HepG2 (cell line): ENCODE measurements at regions not wholly inside any gene's neighbourhood (a gene's known extent, or its start where the extent isn't known, plus 50 kb on each side); places are given as distances from the start of the nearest gene placed in this dataset.

Experiments used
- ATAC-seq: fragments of 200-7000 bp; cut with Tn5 transposase; 3 replicates; pipeline ENCODE4 v1.9.1; 2020; ENCODE audit warnings: mild to moderate bottlenecking, moderate library complexity
- BruUV-seq: library from RNA; stranded (reverse); fragments of 400-500 nt; replicated peaks from 2 replicates; lab custom pipeline; 2021; lab: Mats Ljungman, UMichigan
- CTCF ChIA-PET: fragments of 300-600 bp; formaldehyde crosslinking; extraction: SDS; loops from one replicate; lab custom pipeline; 2021; ENCODE audit warnings: low total read pairs, inconsistent platforms, low intra/inter-chr PET ratio; lab: Yijun Ruan, JAX
- POLR2A ChIA-PET: fragments of 350-600 bp; sonication (Branson Sonifier 250); formaldehyde crosslinking; loops from one replicate; lab custom pipeline; 2020; ENCODE audit warnings: antibody characterized with exemption, inconsistent platforms; lab: Yijun Ruan, JAX
- DNase-seq: peaks from one replicate; pipeline ENCODE4 v3.0.0-alpha.2; 2015; ENCODE audit warnings: low spot score
- FAIRE-seq: peaks from 3 replicates; lab custom pipeline; 2011; peaks lifted over from hg19 to GRCh38; lab: Jason Lieb, UNC
- H2AFZ ChIP-seq: one replicate; pipeline ENCODE4 v1.6.1; 2011; ENCODE audit warnings: low read length, inconsistent platforms
- H3K27ac ChIP-seq: fragments of 300-600 bp; 3 replicates; pipeline ENCODE4 v1.8.0; 2011; ENCODE audit warnings: mixed run types, mild to moderate bottlenecking, mixed read lengths, low read length, inconsistent platforms; ENCODE audit not compliant: insufficient read depth; ENCODE audit errors: extremely low read length
- H3K27me3 ChIP-seq, 2 experiments: fragments of 200-600 bp in 1 of 2; 2 replicates in 1 of 2; 3 replicates in 1 of 2; pipeline versions ENCODE4 v1.6.0 to v1.8.0; 2011; ENCODE audit warnings: low read length in 2 of 2, mild to moderate bottlenecking in 2 of 2, moderate library complexity in 2 of 2, inconsistent platforms in 1 of 2; ENCODE audit not compliant: insufficient read depth in 2 of 2, control insufficient read depth in 1 of 2
- H3K36me3 ChIP-seq, 2 experiments: fragments of 200-600 bp in 1 of 2; replicated peaks in 1 of 2; 2 replicates in 1 of 2; 3 replicates in 1 of 2; pipeline versions ENCODE4 v1.5.1 to v1.8.0; 2011; ENCODE audit warnings: low read length in 2 of 2, inconsistent platforms in 1 of 2; ENCODE audit not compliant: insufficient read depth in 2 of 2, control insufficient read depth in 1 of 2
- H3K4me1 ChIP-seq: 2 replicates; pipeline ENCODE4 v1.5.1; 2012; ENCODE audit warnings: low read length, inconsistent platforms; ENCODE audit not compliant: insufficient read depth
- H3K4me2 ChIP-seq: 2 replicates; pipeline ENCODE4 v1.6.0; 2011; ENCODE audit warnings: low read depth, low read length, inconsistent platforms
- H3K4me3 ChIP-seq, 3 experiments: fragments of 200-600 bp in 1 of 3; sonication (generic), shearing (Covaris generic) in 1 of 3; replicated peaks in 1 of 3; 2 replicates each; pipeline ENCODE4 v1.5.1; 2011 to 2016; ENCODE audit warnings: low read length in 3 of 3, inconsistent platforms in 2 of 3, low read depth in 2 of 3, mild to moderate bottlenecking in 2 of 3, control low read depth in 1 of 3, mixed read lengths in 1 of 3; ENCODE audit not compliant: insufficient read depth in 1 of 3
- H3K79me2 ChIP-seq: one replicate; pipeline ENCODE4 v1.6.1; 2011; ENCODE audit warnings: low read length, inconsistent platforms; ENCODE audit not compliant: insufficient read depth
- H3K9ac ChIP-seq: 2 replicates; pipeline ENCODE4 v1.6.0; 2011; ENCODE audit warnings: mild to moderate bottlenecking, low read depth, low read length, inconsistent platforms; ENCODE audit not compliant: insufficient read depth
- H3K9me3 ChIP-seq: 2 replicates; pipeline ENCODE4 v1.5.1; 2012; ENCODE audit warnings: mild to moderate bottlenecking, low read length
- H4K20me1 ChIP-seq: 2 replicates; pipeline ENCODE4 v1.6.0; 2011; ENCODE audit warnings: inconsistent platforms, mild to moderate bottlenecking, low read length, moderate library complexity; ENCODE audit not compliant: insufficient read depth
- ARID5B ChIP-seq: IDR thresholded peaks from 2 replicates; pipeline ENCODE4 v1.4.0; 2020; ENCODE audit warnings: mild to moderate bottlenecking, missing genetic modification reagents
- ELF3 ChIP-seq: IDR thresholded peaks from 2 replicates; pipeline ENCODE4 v1.6.1; 2016; ENCODE audit warnings: missing genetic modification reagents, missing compliant biosample characterization
- FIP1L1 ChIP-seq: fragments of 200-400 bp; formaldehyde crosslinking; IDR thresholded peaks from 2 replicates; pipeline ENCODE4 v1.6.1; 2018; ENCODE audit warnings: low read depth, mild to moderate bottlenecking, low read length, moderate library complexity, borderline replicate concordance; ENCODE audit not compliant: insufficient read depth
- NPAS2 ChIP-seq: sonication (generic); formaldehyde crosslinking; IDR thresholded peaks from 2 replicates; pipeline ENCODE4 v1.8.0; 2022; ENCODE audit warnings: mild to moderate bottlenecking, missing genetic modification reagents, borderline replicate concordance
- SRSF4 ChIP-seq: fragments of 200-400 bp; formaldehyde crosslinking; IDR thresholded peaks from one replicate; pipeline ENCODE4 v1.6.1; 2018; ENCODE audit warnings: mild to moderate bottlenecking, low read depth, low read length, moderate library complexity; ENCODE audit not compliant: poor library complexity, severe bottlenecking
- ZNF143 ChIP-seq: sonication (generic); formaldehyde crosslinking; IDR thresholded peaks from 2 replicates; pipeline ENCODE4 v1.4.0; 2020; ENCODE audit warnings: missing genetic modification reagents
- ZNF546 ChIP-seq: sonication (generic); formaldehyde crosslinking; conservative IDR thresholded peaks from 2 replicates; pipeline ENCODE4 v1.8.1; 2023; ENCODE audit warnings: mild to moderate bottlenecking, missing genetic modification reagents
- WGBS: methylation state at CpG from one replicate; pipeline ENCODE4 v1.1.6; 2017; ENCODE audit warnings: low lambda C conversion rate; 5-methylcytosine and 5-hydroxymethylcytosine counted together
- in situ Hi-C: cut with HindIII; loops from 2 replicates; pipeline ENCODE4 v1.10.0; 2017; ENCODE audit warnings: low pct_unique_long_range_greater_than_20kb; ENCODE audit not compliant: extremely low pct_ligation_motif_present
- intact Hi-C: fragments of 100-400 bp; cut with micrococcal nuclease; formaldehyde crosslinking; loops from one replicate; pipeline ENCODE4 v1.10.0; 2022; ENCODE audit not compliant: unreplicated experiment

GRCh38 chr3:34212656-34213055, 414.2 kb downstream of the PDCD6IP start:
- Histone ChIP-seq H3K79me2 (no peaks in the 10 kb centered on the region), H2AFZ (no peak overlapping the region), H3K4me3 (no peak overlapping the region), H3K9me3 (no peaks in the 10 kb centered on the region), H3K27me3 (no peaks in the 10 kb centered on the region), H3K36me3 (no peaks in the 10 kb centered on the region), H3K4me2 (no peak overlapping the region), H3K27ac (no peak overlapping the region), H4K20me1 (no peaks in the 10 kb centered on the region), H3K4me1 (no peaks in the 10 kb centered on the region), H3K9ac (no peak overlapping the region)
- ATAC-seq (no peak), DNase-seq (no peak), FAIRE-seq (no peak)
- intact Hi-C loops = no loop called here
- CTCF ChIA-PET = no interaction called here
- in situ Hi-C loops = no loop called here
- POLR2A ChIA-PET = no interaction called here
- TF ChIP-seq NPAS2 (CRISPR knock-in tag) = no peak
- TF ChIP-seq SRSF4 = no peak
- TF ChIP-seq ZNF546 (CRISPR knock-in tag) = no peak
- no peak for TF ChIP-seq ELF3 (CRISPR knock-in tag)
- TF ChIP-seq ARID5B (CRISPR knock-in tag) = no peak
- no peak for TF ChIP-seq ZNF143 (CRISPR knock-in tag)
- no peak for TF ChIP-seq FIP1L1
- BruUV-seq = no TSS peak
- 3% methylated on average over 4 of the region's 4 CpGs for WGBS
